Gastrocnemius medialis (tissue), 4 donors: ENCODE measurements at regions not wholly inside any gene's neighbourhood (a gene's known extent, or its start where the extent isn't known, plus 50 kb on each side); places are given as distances from the start of the nearest gene placed in this dataset.
"Not testable (repeated sequence)": the region's sequence is repeated elsewhere in the genome, so short reads cannot be mapped to it uniquely, and the experiment has no call there.

ENCODE experiments used
- ATAC-seq, 2 donors: fragments of 150-250 bp; one replicate each; pipeline ENCODE4 v1.9.1; 2016
- DNase-seq, 2 donors: peaks; one replicate each; pipeline ENCODE4 v3.0.0-alpha.2; 2019
- H3K27ac ChIP-seq, 4 donors: fragments of 200-600 bp; sonication (generic); 1 replicate in 1 of 4; 2 replicates in 3 of 4; pipeline ENCODE4 v1.5.1; 2016 to 2018; ENCODE audit warnings: mild to moderate bottlenecking in 2 of 4, moderate library complexity in 1 of 4
- H3K27me3 ChIP-seq, 3 donors: fragments of 200-600 bp; sonication (generic) in 2 of 3; 1 replicate in 1 of 3; 2 replicates in 2 of 3; pipeline versions ENCODE4 v1.5.1 to v1.6.0; 2016 to 2019; ENCODE audit warnings: mild to moderate bottlenecking in 1 of 3, moderate library complexity in 1 of 3
- H3K36me3 ChIP-seq, 2 donors: fragments of 200-600 bp; sonication (generic) in 1 of 2; one replicate each; pipeline ENCODE4 v1.5.1; 2017 to 2018
- H3K4me1 ChIP-seq, 2 donors: fragments of 200-600 bp; sonication (generic) in 1 of 2; one replicate each; pipeline ENCODE4 v1.5.1; 2016 to 2017; ENCODE audit warnings: mild to moderate bottlenecking in 2 of 2
- H3K4me3 ChIP-seq, 4 donors: fragments of 200-600 bp; sonication (generic) in 3 of 4; 1 replicate in 1 of 4; 2 replicates in 3 of 4; pipeline ENCODE4 v1.5.1; 2016 to 2019; ENCODE audit warnings: mild to moderate bottlenecking in 2 of 4
- H3K9me3 ChIP-seq, 3 donors: fragments of 200-600 bp; sonication (generic) in 2 of 3; 1 replicate in 1 of 3; 2 replicates in 2 of 3; pipeline ENCODE4 v1.5.1; 2016 to 2019
- CTCF ChIP-seq, 5 experiments: fragments of 450-650 bp in 3 of 5; fragments of 200-600 bp in 2 of 5; sonication (generic) in 2 of 5; IDR thresholded peaks in 4 of 5; conservative IDR thresholded peaks in 1 of 5; 1 replicate in 4 of 5; 2 replicates in 1 of 5; pipeline ENCODE4 v1.5.1; 2016 to 2019; ENCODE audit warnings: antibody characterized with exemption in 5 of 5, mild to moderate bottlenecking in 3 of 5, moderate library complexity in 3 of 5
- POLR2A ChIP-seq, 2 donors: fragments of 450-650 bp; IDR thresholded peaks; one replicate each; pipeline ENCODE4 v1.6.1; 2017; ENCODE audit warnings: antibody characterized with exemption in 2 of 2, mild to moderate bottlenecking in 2 of 2, moderate library complexity in 2 of 2
- in situ Hi-C, 4 donors: fragments of 200-750 bp; cut with MboI; loops; one replicate each; pipeline versions ENCODE4 v1.15.0 to v1.8.0; 2017; ENCODE audit warnings: low sequenced_read_pairs in 4 of 4
- intact Hi-C: fragments of 100-400 bp; cut with DNase I; formaldehyde crosslinking; loops from one replicate; pipeline ENCODE4 v1.15.1; 2023; ENCODE audit warnings: low total_unique reads

DNA sequence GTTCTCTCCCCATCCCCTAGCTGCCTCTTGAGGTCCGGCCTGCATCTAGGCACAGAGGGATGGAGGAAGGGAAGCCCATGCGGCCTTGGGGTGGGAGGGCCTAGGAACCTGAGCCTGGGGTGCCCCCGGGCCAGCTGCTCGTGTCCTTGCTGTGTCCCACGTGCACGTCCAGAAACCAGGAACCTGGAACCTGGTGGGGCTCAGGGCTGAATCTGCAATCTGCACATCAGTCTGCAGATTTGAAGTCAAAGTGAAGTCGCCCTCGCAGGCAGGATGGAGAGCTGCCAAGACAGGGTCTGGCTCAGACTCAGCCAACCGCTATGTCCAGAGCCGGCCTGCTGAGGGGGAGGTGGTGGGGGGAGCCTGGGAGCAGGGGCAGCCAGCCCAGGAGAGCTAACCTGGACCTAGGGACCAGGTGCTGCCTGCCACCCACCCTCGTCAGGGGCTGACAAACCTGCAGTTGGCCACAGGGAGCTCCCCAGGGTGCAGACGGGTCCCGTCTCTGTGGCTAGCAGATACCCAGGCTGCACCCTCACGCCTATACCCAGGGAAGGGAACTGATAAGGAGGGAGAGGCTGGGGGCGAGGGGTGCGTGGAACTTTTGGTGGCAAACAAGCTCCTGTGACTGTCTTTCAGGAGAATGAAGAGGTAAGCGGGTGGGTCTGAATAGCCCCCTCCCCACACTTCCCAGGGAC, 103.5 kb upstream of the SIMC1 start:
- Histone ChIP-seq H3K27ac (no peak overlapping the region), H3K36me3 (no peaks in the 10 kb centered on the region), H3K9me3 (no peaks in the 10 kb centered on the region), H3K4me3 (no peak overlapping the region), H3K4me1 (no peaks in the 10 kb centered on the region), H3K27me3 (peaks cover 20 to 23% (median 20%) of the 10 kb centered on the region in 3 donors)
- DNase-seq (no peak), ATAC-seq (no peak)
- intact Hi-C loops, result no loop called here
- no peak for TF ChIP-seq POLR2A (IDR thresholded peaks at IDR 0.05)
- no peak for TF ChIP-seq CTCF (IDR thresholded peaks at IDR 0.05 in 4 of 5, conservative IDR thresholded peaks at IDR 0.05 in 1 of 5)
- in situ Hi-C loops, result no loop called here

- in situ Hi-C loops, result not testable (repeated sequence)
Measured at GRCh38 chr5:176140138-176140537, 98.1 kb upstream of the SIMC1 start.

DNA sequence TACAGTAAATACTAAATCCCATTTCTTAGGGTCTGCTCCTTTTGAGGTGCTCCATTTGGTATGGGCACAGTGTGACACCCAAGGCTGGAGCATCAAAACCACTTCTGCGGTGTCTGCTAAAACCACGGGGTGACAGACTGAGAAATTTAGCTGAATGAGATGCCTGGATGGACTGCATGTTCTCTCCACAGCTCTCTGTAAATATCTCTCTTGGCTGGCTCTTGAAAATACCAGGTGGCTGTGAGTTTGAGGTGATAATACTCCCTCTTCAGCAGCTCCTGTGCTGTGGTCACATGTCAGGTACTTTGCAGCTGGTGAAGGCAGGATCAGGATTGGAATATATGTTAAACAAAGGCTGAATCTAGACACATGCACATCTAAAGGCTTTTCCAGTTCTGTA, 93.7 kb upstream of the SIMC1 start:
- TF ChIP-seq CTCF (IDR thresholded peaks at IDR 0.05 in 4 of 5, conservative IDR thresholded peaks at IDR 0.05 in 1 of 5), result no peak
- TF ChIP-seq POLR2A (IDR thresholded peaks at IDR 0.05), result no peak
- H3K36me3 ChIP-seq, result no peaks in the 10 kb centered on the region
- H3K27me3 ChIP-seq, result peaks cover 0 to 11% (median 7%) of the 10 kb centered on the region in 3 donors
- H3K4me1 ChIP-seq, result no peaks in the 10 kb centered on the region
- no peak for DNase-seq
- in situ Hi-C loops, result no loop called here
- H3K27ac ChIP-seq, result no peak overlapping the region
- no peak overlapping the region for H3K4me3 ChIP-seq
- intact Hi-C loops, result no loop called here
- ATAC-seq, result peak in 1 of 2 donors; percentile 52
- no peaks in the 10 kb centered on the region for H3K9me3 ChIP-seq

More at GRCh38 chr5:176140138-176140537, 98.1 kb upstream of the SIMC1 start:
- H3K36me3 ChIP-seq, H3K27me3 ChIP-seq, H3K4me1 ChIP-seq, H3K4me3 ChIP-seq, H3K27ac ChIP-seq, H3K9me3 ChIP-seq, ATAC-seq, intact Hi-C loops, DNase-seq: not testable (repeated sequence)

- ATAC-seq, DNase-seq, in situ Hi-C loops, intact Hi-C loops, H3K27me3 ChIP-seq, H3K36me3 ChIP-seq, H3K4me1 ChIP-seq, H3K4me3 ChIP-seq, H3K27ac ChIP-seq, H3K9me3 ChIP-seq: not testable (repeated sequence)
Measured at GRCh38 chr5:176149948-176150347, 88.3 kb upstream of the SIMC1 start.

GRCh38 chr5:176151281-176151680, 86.9 kb upstream of the SIMC1 start:
- Histone ChIP-seq H3K4me3 (no peak overlapping the region), H3K27ac (no peak overlapping the region), H3K36me3 (no peaks in the 10 kb centered on the region), H3K9me3 (no peaks in the 10 kb centered on the region), H3K27me3 (peaks cover 0 to 10% (median 0%) of the 10 kb centered on the region in 3 donors), H3K4me1 (no peaks in the 10 kb centered on the region)
- TF ChIP-seq POLR2A (IDR thresholded peaks at IDR 0.05) (no peak), CTCF (IDR thresholded peaks at IDR 0.05 in 4 of 5, conservative IDR thresholded peaks at IDR 0.05 in 1 of 5) (no peak)
- DNase-seq (no peak), ATAC-seq (no peak)
- in situ Hi-C loops, result no loop called here
- intact Hi-C loops, result no loop called here
